H9 (cell line): ENCODE measurements at regions not wholly inside any gene's neighbourhood (a gene's known extent, or its start where the extent isn't known, plus 50 kb on each side); places are given as distances from the start of the nearest gene placed in this dataset.

ENCODE experiments used
- DNase-seq: peaks from one replicate; pipeline ENCODE4 v3.0.0-alpha.2; 2017
- H2AFZ ChIP-seq: one replicate; pipeline ENCODE4 v1.6.1; 2013; ENCODE audit warnings: mild to moderate bottlenecking, low read length, control low read depth, moderate library complexity
- H2AK5ac ChIP-seq: 2 replicates; pipeline ENCODE4 v1.6.1; 2013; ENCODE audit warnings: low read length, control low read depth, mixed read lengths; ENCODE audit not compliant: insufficient read length
- H2BK120ac ChIP-seq: one replicate; pipeline ENCODE4 v1.6.1; 2013; ENCODE audit warnings: low read depth, mild to moderate bottlenecking, low read length, control low read depth, inconsistent platforms; ENCODE audit not compliant: poor library complexity, severe bottlenecking
- H2BK12ac ChIP-seq: 2 replicates; pipeline ENCODE4 v1.6.1; 2013; ENCODE audit warnings: low read length, control low read depth, mixed read lengths, low read depth; ENCODE audit not compliant: insufficient read length
- H2BK15ac ChIP-seq: 2 replicates; pipeline ENCODE4 v1.6.1; 2013; ENCODE audit warnings: low read depth, low read length, control low read depth
- H2BK20ac ChIP-seq: one replicate; pipeline ENCODE4 v1.6.1; 2013; ENCODE audit warnings: low read depth, mild to moderate bottlenecking, low read length, control low read depth, inconsistent platforms; ENCODE audit not compliant: poor library complexity, severe bottlenecking
- H2BK5ac ChIP-seq: 2 replicates; pipeline ENCODE4 v1.6.1; 2013; ENCODE audit warnings: low read length, control low read depth, mixed read lengths; ENCODE audit not compliant: insufficient read length
- H3K14ac ChIP-seq: 2 replicates; pipeline ENCODE4 v1.6.1; 2013; ENCODE audit warnings: low read length, control low read depth; ENCODE audit not compliant: insufficient read depth
- H3K18ac ChIP-seq: 2 replicates; pipeline ENCODE4 v1.6.1; 2013; ENCODE audit warnings: low read depth, mild to moderate bottlenecking, mixed read lengths, low read length, control low read depth; ENCODE audit not compliant: insufficient read length
- H3K23ac ChIP-seq: 2 replicates; pipeline ENCODE4 v1.6.1; 2013; ENCODE audit warnings: low read length, control low read depth, mixed read lengths, low read depth; ENCODE audit not compliant: insufficient read length
- H3K23me2 ChIP-seq: 2 replicates; pipeline ENCODE4 v1.6.1; 2013; ENCODE audit warnings: low read depth, mild to moderate bottlenecking, mixed read lengths, low read length, control low read depth; ENCODE audit not compliant: insufficient read length, poor library complexity, severe bottlenecking
- H3K27ac ChIP-seq: 2 replicates; pipeline ENCODE4 v1.5.1; 2013; ENCODE audit warnings: low read length, control low read depth, mixed read lengths, low read depth; ENCODE audit not compliant: insufficient read length
- H3K27me3 ChIP-seq: 2 replicates; pipeline ENCODE4 v1.6.1; 2013; ENCODE audit warnings: low read length, control low read depth, inconsistent platforms; ENCODE audit not compliant: insufficient read depth
- H3K4ac ChIP-seq: 2 replicates; pipeline ENCODE4 v1.6.1; 2013; ENCODE audit warnings: low read depth, mild to moderate bottlenecking, control low read depth, inconsistent platforms, low read length, moderate library complexity
- H3K4me1 ChIP-seq: 2 replicates; pipeline ENCODE4 v1.6.1; 2013; ENCODE audit warnings: low read length, control low read depth, inconsistent platforms; ENCODE audit not compliant: insufficient read depth
- H3K4me2 ChIP-seq: 2 replicates; pipeline ENCODE4 v1.6.1; 2013; ENCODE audit warnings: low read length, control low read depth, mixed read lengths; ENCODE audit not compliant: insufficient read length, insufficient read depth
- H3K56ac ChIP-seq: 2 replicates; pipeline ENCODE4 v1.6.1; 2013; ENCODE audit warnings: low read depth, mild to moderate bottlenecking, mixed read lengths, low read length, control low read depth; ENCODE audit not compliant: insufficient read length
- H3K79me1 ChIP-seq: 2 replicates; pipeline ENCODE4 v1.6.1; 2013; ENCODE audit warnings: low read depth, mild to moderate bottlenecking, moderate library complexity, low read length, control low read depth, inconsistent platforms; ENCODE audit not compliant: insufficient read depth, poor library complexity, severe bottlenecking
- H3K79me2 ChIP-seq: 2 replicates; pipeline ENCODE4 v1.6.1; 2013; ENCODE audit warnings: low read length, control low read depth, inconsistent platforms; ENCODE audit not compliant: insufficient read depth
- H3K9ac ChIP-seq: 2 replicates; pipeline ENCODE4 v1.6.1; 2013; ENCODE audit warnings: low read length, control low read depth, mixed read lengths; ENCODE audit not compliant: insufficient read length; ENCODE audit errors: extremely low read depth
- H3K9me3 ChIP-seq: one replicate; pipeline ENCODE4 v1.6.1; 2013; ENCODE audit warnings: low read depth, low read length, inconsistent platforms; ENCODE audit not compliant: control insufficient read depth
- H3T11ph ChIP-seq: one replicate; pipeline ENCODE4 v1.6.1; 2013; ENCODE audit warnings: mild to moderate bottlenecking, low read length, control low read depth, inconsistent platforms
- H4K20me1 ChIP-seq: one replicate; pipeline ENCODE4 v1.6.1; 2013; ENCODE audit not compliant: control insufficient read depth, insufficient read length, insufficient read depth
- H4K5ac ChIP-seq: 2 replicates; pipeline ENCODE4 v1.6.1; 2013; ENCODE audit warnings: low read depth, mild to moderate bottlenecking, mixed read lengths, low read length, control low read depth; ENCODE audit not compliant: insufficient read length
- H4K8ac ChIP-seq: replicated peaks from 2 replicates; pipeline ENCODE4 v1.6.1; 2013; ENCODE audit warnings: low read length, control low read depth, mixed read lengths, low read depth; ENCODE audit not compliant: insufficient read length
- H4K91ac ChIP-seq: 2 replicates; pipeline ENCODE4 v1.6.1; 2013; ENCODE audit warnings: low read depth, mild to moderate bottlenecking, moderate library complexity, mixed read lengths, low read length, control low read depth; ENCODE audit not compliant: insufficient read length
- H3K27ac Mint-ChIP-seq, 3 experiments: 2 replicates in 2 of 3; 3 replicates in 1 of 3; pipeline ENCODE4 v1.8.0; 2020 to 2021; ENCODE audit warnings: mixed read lengths in 3 of 3, mild to moderate bottlenecking in 1 of 3, moderate library complexity in 1 of 3
- H3K27me3 Mint-ChIP-seq: 2 replicates; pipeline ENCODE4 v1.8.0; 2021; ENCODE audit warnings: low read depth, mild to moderate bottlenecking, moderate library complexity, mixed read lengths
- H3K36me3 Mint-ChIP-seq, 3 experiments: 2 replicates in 2 of 3; 3 replicates in 1 of 3; pipeline ENCODE4 v1.8.0; 2020 to 2021; ENCODE audit warnings: low read depth in 3 of 3, mixed read lengths in 3 of 3; ENCODE audit not compliant: insufficient read depth in 1 of 3
- H3K4me1 Mint-ChIP-seq, 2 experiments: 2 replicates each; pipeline ENCODE4 v1.8.0; 2020; ENCODE audit warnings: mixed read lengths in 2 of 2
- H3K4me3 Mint-ChIP-seq, 2 experiments: 2 replicates in 1 of 2; 3 replicates in 1 of 2; pipeline ENCODE4 v1.8.0; 2020 to 2021; ENCODE audit warnings: mild to moderate bottlenecking in 2 of 2, mixed read lengths in 2 of 2, moderate library complexity in 1 of 2
- H3K9me3 Mint-ChIP-seq, 2 experiments: 2 replicates in 1 of 2; 3 replicates in 1 of 2; pipeline ENCODE4 v1.8.0; 2020; ENCODE audit warnings: mild to moderate bottlenecking in 2 of 2, mixed read lengths in 2 of 2, moderate library complexity in 1 of 2
- CTCF ChIP-seq: fragments of 200-600 bp; sonication (generic); conservative IDR thresholded peaks from 3 replicates; pipeline ENCODE4 v1.8.0; 2021; ENCODE audit warnings: antibody characterized with exemption, mild to moderate bottlenecking
- WGBS: extraction: QIAGEN DNeasy Blood & Tissue Kit; methylation state at CpG from one replicate; pipeline ENCODE4 v1.1.7; 2013; ENCODE audit warnings: missing lambda C conversion rate, low lambda C conversion rate, mixed read lengths; ENCODE audit not compliant: insufficient read length; ENCODE audit errors: extremely low coverage; 5-methylcytosine and 5-hydroxymethylcytosine counted together

- Histone ChIP-seq H3K4me1 (no peaks in the 10 kb centered on the region), H3K23me2 (no peaks in the 10 kb centered on the region), H2AFZ (no peak overlapping the region), H4K8ac (no peak overlapping the region), H3K27ac (no peak overlapping the region), H2BK12ac (no peak overlapping the region), H3K18ac (no peak overlapping the region), H2BK120ac (no peak overlapping the region), H3K27me3 (no peaks in the 10 kb centered on the region), H3K4me2 (no peak overlapping the region), H2BK5ac (no peak overlapping the region), H4K91ac (no peak overlapping the region), H3K56ac (no peak overlapping the region), H4K5ac (no peak overlapping the region), H3K23ac (no peak overlapping the region), H3K4ac (no peak overlapping the region), H3K9ac (no peak overlapping the region), H3K79me2 (no peaks in the 10 kb centered on the region), H2BK15ac (no peak overlapping the region), H3K9me3 (no peaks in the 10 kb centered on the region), H4K20me1 (no peaks in the 10 kb centered on the region), H3K14ac (no peak overlapping the region), H3K79me1 (no peaks in the 10 kb centered on the region), H2BK20ac (no peak overlapping the region), H2AK5ac (no peak overlapping the region), H3T11ph (no peak overlapping the region)
- Mint-ChIP-seq H3K9me3 (peaks cover 10 to 12% of the 10 kb centered on the region in 2 experiments), H3K27ac (no peak overlapping the region), H3K36me3 (peaks cover 0 to 3% (median 0%) of the 10 kb centered on the region in 3 experiments; a peak in 2 of 7 replicates), H3K4me1 (no peaks in the 10 kb centered on the region), H3K4me3 (no peak overlapping the region), H3K27me3 (no peaks in the 10 kb centered on the region; the same call in 1 of the 2 replicates)
- no peak for DNase-seq
- no peak for TF ChIP-seq CTCF
- WGBS = no CpG with 5 or more reads among the region's 2 CpGs
Measured at GRCh38 chr15:98063315-98063714, 102.8 kb downstream of the ARRDC4 start.
